Activated T-helper 1 cell treated with anti-CD3 and anti-CD28 coated beads, Interleukin-12 subunit alpha, Interleukin-12 subunit beta, Interleukin-2, Interleukin-4 antibody, amounts not matched to agents 30 ng/mL and 10 ng/mL and 1 ng/mL, durations not matched to agents 14 hours and 24 hours and 36 hours (primary cell): ENCODE measurements at regions not wholly inside any gene's neighbourhood (a gene's known extent, or its start where the extent isn't known, plus 50 kb on each side); places are given as distances from the start of the nearest gene placed in this dataset.
"Not testable (repeated sequence)": the region's sequence is repeated elsewhere in the genome, so short reads cannot be mapped to it uniquely, and the experiment has no call there.

Experiments
- DNase-seq: peaks from one replicate; pipeline ENCODE4 v3.0.0; 2021; ENCODE audit warnings: low spot score
- H3K27ac Mint-ChIP-seq: one replicate; pipeline ENCODE4 v1.8.0; 2021; ENCODE audit warnings: mild to moderate bottlenecking, mixed read lengths
- H3K27me3 Mint-ChIP-seq: one replicate; pipeline ENCODE4 v1.8.0; 2022; ENCODE audit warnings: mild to moderate bottlenecking, moderate library complexity, mixed read lengths; ENCODE audit not compliant: insufficient read depth
- H3K36me3 Mint-ChIP-seq: one replicate; pipeline ENCODE4 v1.8.0; 2021; ENCODE audit warnings: low read depth, mixed read lengths
- H3K4me1 Mint-ChIP-seq: one replicate; pipeline ENCODE4 v1.8.0; 2021; ENCODE audit warnings: low read depth, mixed read lengths
- H3K4me3 Mint-ChIP-seq: one replicate; pipeline ENCODE4 v1.8.0; 2021; ENCODE audit warnings: mild to moderate bottlenecking, moderate library complexity, mixed read lengths
- H3K9me3 Mint-ChIP-seq: one replicate; pipeline ENCODE4 v1.8.0; 2021; ENCODE audit warnings: mixed read lengths
- intact Hi-C: fragments of 100-400 bp; cut with micrococcal nuclease; formaldehyde crosslinking; loops from one replicate; pipeline ENCODE4 v1.15.1; 2024

DNA sequence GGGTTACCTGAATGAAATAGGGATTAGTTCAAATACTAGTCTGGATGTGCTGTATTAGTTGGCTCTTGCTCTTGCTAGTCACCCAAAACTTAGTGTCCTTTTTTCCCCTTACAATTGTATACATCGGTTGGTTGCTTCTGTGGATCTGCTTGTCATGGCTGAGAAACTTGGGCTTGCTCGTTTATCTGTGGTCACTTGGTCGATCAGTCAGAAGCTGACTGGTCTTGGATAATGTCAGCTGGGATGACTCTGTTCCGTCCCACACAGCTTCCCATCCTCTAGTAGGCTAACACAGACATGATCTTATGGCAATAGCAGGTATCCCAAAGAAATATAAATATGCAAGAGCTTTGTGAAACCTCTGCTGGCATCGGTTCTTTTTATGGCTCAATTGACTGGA lies 807.4 kb downstream of the MAT2B start:
- Mint-ChIP-seq H3K9me3 (no peaks in the 10 kb centered on the region), H3K4me1 (no peaks in the 10 kb centered on the region), H3K27ac (no peak overlapping the region), H3K36me3 (no peaks in the 10 kb centered on the region), H3K27me3 (no peaks in the 10 kb centered on the region), H3K4me3 (no peak overlapping the region)
- intact Hi-C loops, result no loop called here
- DNase-seq, result no peak

DNA sequence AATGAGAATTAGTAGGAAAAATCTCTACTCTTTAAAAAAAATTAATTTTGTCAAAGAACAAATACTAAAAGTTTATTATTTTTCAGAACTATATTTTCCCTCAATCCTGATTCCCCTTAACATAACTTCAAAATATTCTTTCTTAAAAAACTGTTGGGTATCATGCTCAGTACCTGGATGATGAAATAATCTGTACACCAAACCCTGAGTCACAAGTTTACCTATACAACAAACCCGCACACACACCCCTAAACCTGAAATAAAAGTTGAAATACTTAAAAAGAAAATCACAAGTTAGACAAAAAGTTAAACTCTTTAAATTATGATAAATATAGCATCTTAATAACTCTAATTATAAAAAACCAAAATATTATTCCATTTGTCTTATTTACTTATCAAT lies 812.3 kb downstream of the MAT2B start:
- Mint-ChIP-seq H3K4me1 (no peaks in the 10 kb centered on the region), H3K27me3 (no peaks in the 10 kb centered on the region), H3K36me3 (no peaks in the 10 kb centered on the region), H3K27ac (no peak overlapping the region), H3K9me3 (no peaks in the 10 kb centered on the region), H3K4me3 (no peak overlapping the region)
- DNase-seq, result no peak
- intact Hi-C loops, result no loop called here

GRCh38 chr5:164319161-164319560 lies 813.7 kb downstream of the MAT2B start:
- no peaks in the 10 kb centered on the region for H3K4me1 Mint-ChIP-seq
- no peak for DNase-seq
- H3K9me3 Mint-ChIP-seq, result no peaks in the 10 kb centered on the region
- no peaks in the 10 kb centered on the region for H3K27me3 Mint-ChIP-seq
- no peak overlapping the region for H3K27ac Mint-ChIP-seq
- H3K4me3 Mint-ChIP-seq, result no peak overlapping the region
- intact Hi-C loops, result no loop called here
- H3K36me3 Mint-ChIP-seq, result no peaks in the 10 kb centered on the region

- H3K4me3 Mint-ChIP-seq, result no peak overlapping the region
- H3K4me1 Mint-ChIP-seq, result no peaks in the 10 kb centered on the region
- peaks cover 14% of the 10 kb centered on the region for H3K9me3 Mint-ChIP-seq
- no peaks in the 10 kb centered on the region for H3K27me3 Mint-ChIP-seq
- no peak for DNase-seq
- H3K36me3 Mint-ChIP-seq, result no peaks in the 10 kb centered on the region
- intact Hi-C loops, result no loop called here
- no peak overlapping the region for H3K27ac Mint-ChIP-seq
These were observed 818.8 kb downstream of the MAT2B start for GRCh38 chr5:164324239-164324638.

- intact Hi-C loops, result no loop called here
- H3K27me3 Mint-ChIP-seq, result no peaks in the 10 kb centered on the region
- no peak overlapping the region for H3K27ac Mint-ChIP-seq
- H3K4me3 Mint-ChIP-seq, result no peak overlapping the region
- H3K36me3 Mint-ChIP-seq, result no peaks in the 10 kb centered on the region
- DNase-seq, result no peak
- H3K4me1 Mint-ChIP-seq, result no peaks in the 10 kb centered on the region
- H3K9me3 Mint-ChIP-seq, result peaks cover 14% of the 10 kb centered on the region
These were observed 820.8 kb downstream of the MAT2B start for GRCh38 chr5:164326219-164326618.

GRCh38 chr5:164327166-164327565 lies 821.7 kb downstream of the MAT2B start:
- DNase-seq, intact Hi-C loops, H3K4me3 Mint-ChIP-seq, H3K27me3 Mint-ChIP-seq, H3K27ac Mint-ChIP-seq, H3K36me3 Mint-ChIP-seq, H3K4me1 Mint-ChIP-seq: not testable (repeated sequence)
- H3K9me3 Mint-ChIP-seq, result peaks cover 14% of the 10 kb centered on the region

DNA sequence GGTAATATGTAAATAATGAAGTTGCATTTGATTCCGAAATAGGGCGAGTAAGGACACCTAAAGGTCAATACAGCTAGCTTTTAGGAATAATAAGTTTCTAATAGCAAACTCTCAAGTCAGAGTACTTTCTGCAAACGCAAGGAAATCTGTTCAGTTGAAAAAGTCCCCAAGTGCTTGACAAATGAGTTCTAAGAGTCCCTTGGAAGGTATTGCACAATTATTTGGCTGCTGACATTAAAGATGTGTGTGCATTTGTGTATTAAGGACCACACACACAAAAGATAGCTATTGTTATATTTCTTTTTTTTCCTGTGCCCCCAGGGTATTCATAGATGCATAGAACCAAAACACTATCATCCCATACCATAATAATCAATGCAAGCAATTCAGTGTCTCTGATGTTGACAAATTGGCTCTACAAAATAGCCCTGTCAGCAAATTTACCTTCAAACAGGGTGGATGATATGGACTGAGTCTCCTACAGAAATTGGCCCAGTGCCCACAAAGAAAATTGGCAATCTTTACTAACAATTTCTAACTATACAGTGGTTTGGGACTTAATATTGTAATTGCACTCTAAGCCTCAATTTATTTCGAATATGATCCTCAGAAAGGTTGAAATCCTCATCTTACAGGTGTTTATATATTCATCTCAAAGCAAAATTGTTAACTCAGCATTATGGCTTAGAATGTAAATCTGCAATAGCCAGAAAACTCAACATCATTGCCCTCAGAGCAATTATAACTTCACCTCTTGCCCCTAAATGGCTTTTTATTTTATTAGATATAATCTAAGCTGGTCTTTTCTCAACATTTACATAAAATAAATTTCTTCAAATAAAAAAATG lies 827.2 kb downstream of the MAT2B start:
- Mint-ChIP-seq H3K36me3 (no peaks in the 10 kb centered on the region), H3K9me3 (peaks cover under 1% of the 10 kb centered on the region), H3K4me3 (no peak overlapping the region), H3K27me3 (no peaks in the 10 kb centered on the region), H3K27ac (no peak overlapping the region), H3K4me1 (no peaks in the 10 kb centered on the region)
- intact Hi-C loops, result no loop called here
- DNase-seq, result no peak

GRCh38 chr5:164335837-164336236 lies 830.4 kb downstream of the MAT2B start:
- DNase-seq, result no peak
- no peak overlapping the region for H3K27ac Mint-ChIP-seq
- H3K36me3 Mint-ChIP-seq, result no peaks in the 10 kb centered on the region

GRCh38 chr5:164336276-164336675 lies 830.9 kb downstream of the MAT2B start:
- Mint-ChIP-seq H3K27ac (no peak overlapping the region), H3K4me1 (no peaks in the 10 kb centered on the region), H3K36me3 (no peaks in the 10 kb centered on the region), H3K4me3 (no peak overlapping the region), H3K9me3 (no peaks in the 10 kb centered on the region), H3K27me3 (no peaks in the 10 kb centered on the region)
- DNase-seq, result no peak
- intact Hi-C loops, result no loop called here

More at GRCh38 chr5:164335837-164336236, 830.4 kb downstream of the MAT2B start:
- H3K4me3 Mint-ChIP-seq, result no peak overlapping the region
- intact Hi-C loops, result no loop called here
- H3K9me3 Mint-ChIP-seq, result no peaks in the 10 kb centered on the region
- no peaks in the 10 kb centered on the region for H3K27me3 Mint-ChIP-seq
- no peaks in the 10 kb centered on the region for H3K4me1 Mint-ChIP-seq

GRCh38 chr5:164336906-164337305 lies 831.5 kb downstream of the MAT2B start:
- no peaks in the 10 kb centered on the region for H3K9me3 Mint-ChIP-seq
- intact Hi-C loops, result no loop called here
- H3K36me3 Mint-ChIP-seq, result no peaks in the 10 kb centered on the region
- no peaks in the 10 kb centered on the region for H3K27me3 Mint-ChIP-seq
- no peak overlapping the region for H3K27ac Mint-ChIP-seq
- no peak overlapping the region for H3K4me3 Mint-ChIP-seq
- DNase-seq, result no peak
- H3K4me1 Mint-ChIP-seq, result no peaks in the 10 kb centered on the region

GRCh38 chr5:164341056-164341619 lies 835.7 kb downstream of the MAT2B start:
- intact Hi-C loops, result no loop called here
- H3K36me3 Mint-ChIP-seq, result no peaks in the 10 kb centered on the region
- no peaks in the 10 kb centered on the region for H3K9me3 Mint-ChIP-seq
- no peaks in the 10 kb centered on the region for H3K4me1 Mint-ChIP-seq
- no peak overlapping the region for H3K27ac Mint-ChIP-seq
- no peak for DNase-seq
- no peaks in the 10 kb centered on the region for H3K27me3 Mint-ChIP-seq
- no peak overlapping the region for H3K4me3 Mint-ChIP-seq

DNA sequence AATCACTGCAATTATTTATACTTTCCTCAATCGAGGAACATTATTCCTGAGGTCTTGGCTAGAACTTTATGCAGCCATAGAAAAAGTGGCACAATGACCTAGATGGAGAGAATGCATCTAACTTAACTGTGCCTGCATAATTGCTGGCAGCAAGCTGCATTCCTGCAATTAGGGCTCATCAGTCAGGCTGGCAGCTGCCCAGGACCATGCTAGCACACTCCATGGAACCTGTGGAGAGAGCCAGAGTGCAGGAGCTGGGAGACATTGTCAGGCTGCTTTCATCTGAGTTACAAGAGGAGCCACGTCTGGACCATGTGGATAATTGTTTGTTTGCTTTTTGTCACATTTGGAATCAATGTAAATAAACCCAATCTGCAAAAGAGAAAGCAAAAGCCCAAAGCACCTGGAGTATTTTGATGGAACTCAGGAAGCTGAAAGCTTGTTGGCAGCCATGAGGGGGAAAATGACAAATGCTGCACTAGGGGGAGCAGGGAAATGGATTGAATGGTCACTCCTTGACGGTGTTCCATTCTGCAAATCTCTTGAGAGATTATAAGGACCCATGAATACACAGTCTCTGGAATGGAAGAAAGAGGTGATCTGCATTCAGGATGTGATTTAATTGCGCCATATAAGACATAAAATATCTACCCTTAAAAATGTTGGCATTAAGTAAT lies 839.9 kb downstream of the MAT2B start:
- intact Hi-C loops, result no loop called here
- no peak overlapping the region for H3K4me3 Mint-ChIP-seq
- H3K36me3 Mint-ChIP-seq, result no peaks in the 10 kb centered on the region
- no peaks in the 10 kb centered on the region for H3K27me3 Mint-ChIP-seq
- H3K4me1 Mint-ChIP-seq, result no peaks in the 10 kb centered on the region
- DNase-seq, result no peak
- H3K27ac Mint-ChIP-seq, result no peak overlapping the region
- H3K9me3 Mint-ChIP-seq, result no peaks in the 10 kb centered on the region

- no peaks in the 10 kb centered on the region for H3K36me3 Mint-ChIP-seq
These were observed 840.4 kb downstream of the MAT2B start for GRCh38 chr5:164345853-164346252.

More at GRCh38 chr5:164345853-164346252, 840.4 kb downstream of the MAT2B start:
- Mint-ChIP-seq H3K4me1 (no peaks in the 10 kb centered on the region), H3K27ac (no peak overlapping the region), H3K27me3 (no peaks in the 10 kb centered on the region), H3K9me3 (no peaks in the 10 kb centered on the region), H3K4me3 (no peak overlapping the region)
- intact Hi-C loops, result no loop called here
- no peak for DNase-seq
